SJSA1 (cell line): ENCODE measurements at regions not wholly inside any gene's neighbourhood (a gene's known extent, or its start where the extent isn't known, plus 50 kb on each side); places are given as distances from the start of the nearest gene placed in this dataset.

Source experiments
- DNase-seq, 2 experiments: peaks; one replicate each; pipeline ENCODE4 v3.0.0-alpha.2; 2015 to 2020; ENCODE audit warnings: low spot score in 2 of 2, low read depth in 1 of 2
- H3K27ac ChIP-seq: fragments of 250-450 bp; sonication (Bioruptor Pico); 2 replicates; pipeline ENCODE4 v1.5.1; 2020; ENCODE audit warnings: mild to moderate bottlenecking, moderate library complexity
- H3K27me3 ChIP-seq: fragments of 250-450 bp; sonication (Bioruptor Pico); replicated peaks from 2 replicates; pipeline ENCODE4 v1.5.1; 2020; ENCODE audit warnings: mild to moderate bottlenecking, moderate library complexity
- H3K36me3 ChIP-seq: fragments of 250-450 bp; sonication (Bioruptor Pico); 2 replicates; pipeline ENCODE4 v1.5.1; 2020; ENCODE audit warnings: mild to moderate bottlenecking
- H3K4me1 ChIP-seq: fragments of 250-450 bp; sonication (Bioruptor Pico); replicated peaks from 2 replicates; pipeline ENCODE4 v1.6.1; 2021; ENCODE audit warnings: mild to moderate bottlenecking
- H3K4me3 ChIP-seq: fragments of 250-450 bp; sonication (Bioruptor Pico); 2 replicates; pipeline ENCODE4 v1.5.1; 2020; ENCODE audit warnings: mild to moderate bottlenecking
- H3K9me3 ChIP-seq: fragments of 250-450 bp; sonication (Bioruptor Pico); replicated peaks from 2 replicates; pipeline ENCODE4 v1.5.1; 2020; ENCODE audit warnings: mild to moderate bottlenecking

DNA sequence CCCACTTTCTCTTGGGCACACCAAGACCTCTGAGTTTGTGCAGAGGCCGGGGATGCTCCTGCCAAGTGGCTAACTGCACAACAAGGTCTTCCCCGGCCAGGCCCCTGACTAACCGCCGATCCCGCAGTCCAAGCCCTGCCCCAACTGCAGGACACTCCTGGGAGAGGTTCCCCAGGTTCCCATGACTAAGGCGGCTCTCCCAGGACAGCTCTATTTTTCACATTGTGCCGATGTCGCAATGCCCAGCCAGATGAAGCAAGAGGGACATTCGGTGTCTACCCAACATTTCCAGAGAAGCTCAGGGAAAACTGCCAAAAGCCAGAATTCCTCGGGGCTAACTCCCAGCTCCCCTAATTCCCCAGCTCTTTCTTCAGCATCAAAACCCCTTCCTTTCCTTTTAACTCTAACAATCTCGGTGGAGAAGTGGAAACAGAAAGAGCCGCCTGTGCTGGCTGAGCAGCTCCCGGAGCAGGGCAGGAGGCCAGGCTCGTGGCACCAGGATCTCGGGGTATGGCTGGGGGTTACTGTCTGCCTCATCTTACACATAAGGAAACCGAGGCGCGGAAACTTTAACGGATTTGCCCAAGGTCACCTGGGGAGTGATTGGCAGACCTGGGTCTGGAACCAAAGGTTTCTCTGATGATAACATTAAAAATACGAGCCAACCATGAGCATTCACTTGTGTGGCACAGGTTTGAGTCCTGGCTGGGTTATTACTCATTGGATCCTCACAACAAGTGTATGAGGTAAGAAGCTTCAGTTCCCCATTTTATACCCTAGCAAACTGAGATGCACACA, 318.2 kb downstream of the BCL11B start:
- H3K9me3 ChIP-seq: no peaks in the 10 kb centered on the region
- DNase-seq: no peak
- no peaks in the 10 kb centered on the region for H3K27me3 ChIP-seq
- H3K4me1 ChIP-seq: peaks cover 11% of the 10 kb centered on the region
- H3K27ac ChIP-seq: no peak overlapping the region
- H3K36me3 ChIP-seq: no peaks in the 10 kb centered on the region
- H3K4me3 ChIP-seq: no peak overlapping the region

DNA sequence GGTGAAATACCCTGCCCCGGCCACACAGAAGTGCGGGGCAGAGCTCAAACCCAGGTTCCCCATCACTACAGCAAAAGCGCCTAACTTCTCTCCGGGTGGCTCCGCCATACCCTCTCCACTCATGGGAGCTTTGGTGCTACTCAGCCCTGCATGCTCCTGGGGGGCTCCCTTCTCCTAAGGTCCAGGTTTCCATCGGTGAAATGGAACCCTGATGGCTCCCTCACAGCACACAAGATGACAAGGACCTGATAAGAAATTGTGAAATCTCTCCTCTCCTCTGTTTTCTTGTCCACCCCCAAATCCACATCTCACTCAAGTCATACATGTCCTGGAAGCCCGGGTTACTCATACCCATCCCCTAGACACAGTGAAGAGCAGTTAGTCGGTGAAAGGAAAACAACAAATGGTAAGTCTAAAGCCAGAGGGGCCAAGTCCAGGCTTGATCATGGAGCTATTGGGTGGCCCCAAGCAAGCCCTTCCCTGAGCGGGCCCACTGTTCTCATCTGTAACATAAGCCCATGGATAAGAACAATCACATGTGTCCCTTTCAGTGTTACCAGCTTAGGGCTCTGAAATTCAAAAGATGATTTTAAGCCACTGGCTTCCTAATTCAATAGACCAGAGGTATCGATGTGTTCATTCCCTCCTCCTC, 317.5 kb downstream of the BCL11B start:
- Histone ChIP-seq H3K36me3 (no peaks in the 10 kb centered on the region), H3K4me1 (peaks cover 8% of the 10 kb centered on the region), H3K4me3 (no peak overlapping the region), H3K27me3 (no peaks in the 10 kb centered on the region), H3K9me3 (no peaks in the 10 kb centered on the region), H3K27ac (no peak overlapping the region)
- no peak for DNase-seq

DNA sequence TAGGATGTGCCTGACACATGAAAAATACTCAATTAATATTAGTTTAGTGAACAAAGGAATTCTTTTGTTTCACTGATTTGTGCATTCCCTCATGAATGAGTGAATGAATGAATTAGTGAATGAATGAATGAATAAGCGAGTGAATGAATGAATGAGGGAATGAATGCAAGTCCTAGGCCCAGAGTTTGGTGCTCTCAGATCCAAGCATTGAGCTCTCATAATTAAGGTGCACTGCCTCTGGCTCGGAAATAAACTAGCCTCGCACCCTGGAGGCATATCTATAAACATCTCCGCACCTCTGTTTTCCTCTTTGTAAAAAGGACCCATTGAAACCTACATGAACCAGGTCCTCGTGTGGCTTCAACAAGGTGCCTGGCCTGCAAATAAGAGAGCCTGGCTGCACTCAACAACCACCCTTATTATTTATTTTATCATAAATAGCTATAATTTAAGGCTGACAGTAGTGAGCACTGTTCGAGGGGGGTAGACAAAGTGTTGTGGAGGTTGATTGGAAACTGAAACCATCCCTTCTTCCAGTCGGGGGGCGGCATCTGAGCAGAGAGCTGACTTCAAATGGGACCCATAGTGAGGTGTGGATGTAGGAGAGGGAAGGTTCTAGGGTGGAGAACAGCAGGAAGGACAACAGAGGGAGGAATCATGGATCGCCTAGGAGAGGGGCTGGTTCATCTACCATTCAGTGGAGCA, 316.8 kb downstream of the BCL11B start:
- Histone ChIP-seq H3K36me3 (no peaks in the 10 kb centered on the region), H3K27ac (no peak overlapping the region), H3K4me3 (no peak overlapping the region), H3K27me3 (no peaks in the 10 kb centered on the region), H3K4me1 (peaks cover 7% of the 10 kb centered on the region), H3K9me3 (no peaks in the 10 kb centered on the region)
- no peak for DNase-seq

DNA sequence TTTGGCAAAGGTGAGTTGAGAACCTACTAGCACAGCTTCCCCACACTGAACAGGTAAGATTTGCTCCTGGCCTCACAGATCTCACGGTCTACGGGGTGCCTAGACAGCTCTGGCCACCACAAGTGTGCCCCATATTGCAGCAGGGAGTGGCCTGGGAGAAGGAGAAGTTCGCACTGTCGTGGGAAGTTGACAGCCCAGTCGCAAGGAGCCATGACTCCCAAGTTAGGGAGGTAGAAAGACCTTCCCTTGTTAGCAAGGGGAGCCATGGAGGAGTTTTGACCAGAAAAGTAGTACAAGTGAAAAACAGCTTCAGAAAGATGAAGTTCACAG, 316.3 kb downstream of the BCL11B start:
- no peak overlapping the region for H3K27ac ChIP-seq
- peaks cover 7% of the 10 kb centered on the region for H3K4me1 ChIP-seq
- H3K36me3 ChIP-seq: no peaks in the 10 kb centered on the region
- no peaks in the 10 kb centered on the region for H3K9me3 ChIP-seq
- DNase-seq: no peak
- H3K27me3 ChIP-seq: no peaks in the 10 kb centered on the region
- no peak overlapping the region for H3K4me3 ChIP-seq

DNA sequence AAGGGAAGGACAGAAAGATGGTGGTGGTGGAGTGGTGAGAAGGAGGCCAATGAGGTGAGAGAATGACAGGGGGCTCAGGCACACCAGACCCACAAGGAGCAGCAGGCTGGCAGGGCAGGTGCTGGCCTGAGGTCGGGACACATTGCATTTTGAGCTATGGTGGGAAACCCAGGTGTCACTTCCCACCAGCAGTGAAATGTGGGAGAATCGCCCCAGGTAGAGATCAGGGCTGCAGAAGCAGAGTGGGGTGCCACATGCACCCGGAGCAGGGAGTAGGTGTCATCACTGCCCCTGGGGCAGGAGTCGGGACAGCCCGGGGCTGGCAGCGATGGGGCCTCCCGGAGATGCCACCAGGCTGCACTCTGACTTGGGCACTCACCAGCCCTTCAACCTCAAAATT, 315.8 kb downstream of the BCL11B start:
- Histone ChIP-seq H3K27me3 (no peaks in the 10 kb centered on the region), H3K36me3 (no peaks in the 10 kb centered on the region), H3K9me3 (no peaks in the 10 kb centered on the region), H3K4me3 (no peak overlapping the region), H3K27ac (no peak overlapping the region), H3K4me1 (peaks cover 7% of the 10 kb centered on the region)
- DNase-seq: no peak

GRCh38 chr14:98956661-98957060, 315.3 kb downstream of the BCL11B start:
- DNase-seq: no peak
- Histone ChIP-seq H3K36me3 (no peaks in the 10 kb centered on the region), H3K4me3 (no peak overlapping the region), H3K27ac (no peak overlapping the region), H3K9me3 (no peaks in the 10 kb centered on the region), H3K4me1 (peaks cover 7% of the 10 kb centered on the region), H3K27me3 (no peaks in the 10 kb centered on the region)

- H3K27ac ChIP-seq: no peak overlapping the region
- H3K36me3 ChIP-seq: no peaks in the 10 kb centered on the region
- DNase-seq: no peak
- no peak overlapping the region for H3K4me3 ChIP-seq
- no peaks in the 10 kb centered on the region for H3K9me3 ChIP-seq
- peaks cover 7% of the 10 kb centered on the region for H3K4me1 ChIP-seq
- no peaks in the 10 kb centered on the region for H3K27me3 ChIP-seq
Observed at GRCh38 chr14:98957211-98958047, 314.6 kb downstream of the BCL11B start.

- Histone ChIP-seq H3K9me3 (no peaks in the 10 kb centered on the region), H3K27ac (no peak overlapping the region), H3K4me1 (peaks cover under 1% of the 10 kb centered on the region; the same call in 1 of the 2 replicates), H3K36me3 (no peaks in the 10 kb centered on the region), H3K27me3 (no peaks in the 10 kb centered on the region), H3K4me3 (no peak overlapping the region)
- DNase-seq: no peak
Observed at GRCh38 chr14:98958048-98958631, 313.9 kb downstream of the BCL11B start.

DNA sequence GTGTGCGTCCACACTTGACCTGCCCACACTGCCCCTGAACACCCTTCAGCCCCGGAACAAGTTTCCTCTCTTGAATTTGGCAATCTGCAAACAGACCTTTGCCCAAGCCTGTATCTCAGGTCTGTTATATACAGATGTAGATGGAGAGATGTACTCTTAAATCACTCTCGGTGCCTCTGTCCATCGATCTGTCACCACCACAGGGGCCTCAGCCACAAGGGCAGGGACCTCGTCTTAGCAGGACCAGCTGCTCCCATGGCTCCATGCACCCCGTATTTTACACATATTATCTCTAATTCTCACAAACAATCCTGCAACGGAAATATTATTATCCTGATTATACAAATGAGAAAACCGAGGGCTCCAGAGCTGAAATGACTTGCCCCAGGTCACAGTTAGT, 313.4 kb downstream of the BCL11B start:
- Histone ChIP-seq H3K4me1 (no peaks in the 10 kb centered on the region), H3K9me3 (no peaks in the 10 kb centered on the region), H3K27me3 (no peaks in the 10 kb centered on the region), H3K27ac (no peak overlapping the region), H3K4me3 (no peak overlapping the region), H3K36me3 (no peaks in the 10 kb centered on the region)
- no peak for DNase-seq

DNA sequence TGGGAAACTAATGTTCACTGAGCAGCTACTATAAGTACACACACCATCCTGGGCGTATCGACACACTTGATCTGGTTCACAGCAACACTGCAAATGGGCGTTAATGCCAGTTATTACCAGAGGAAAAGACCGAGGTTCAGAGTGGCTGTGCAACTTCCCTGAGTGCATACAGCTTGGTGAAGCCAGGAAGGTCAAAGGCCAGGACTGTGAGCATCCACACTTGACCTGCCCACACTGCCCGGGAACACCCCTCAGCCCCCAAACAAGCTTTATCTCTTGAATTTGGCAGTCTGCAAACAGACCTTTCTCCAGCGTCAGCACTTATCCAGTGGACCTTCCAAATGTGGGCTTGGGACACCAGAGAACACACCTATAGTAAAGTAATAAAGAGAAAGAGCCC, 312.6 kb downstream of the BCL11B start:
- H3K36me3 ChIP-seq: no peaks in the 10 kb centered on the region
- H3K4me1 ChIP-seq: no peaks in the 10 kb centered on the region
- no peak for DNase-seq
- no peaks in the 10 kb centered on the region for H3K27me3 ChIP-seq
- no peaks in the 10 kb centered on the region for H3K9me3 ChIP-seq
- no peak overlapping the region for H3K4me3 ChIP-seq
- no peak overlapping the region for H3K27ac ChIP-seq

- Histone ChIP-seq H3K27me3 (no peaks in the 10 kb centered on the region), H3K9me3 (no peaks in the 10 kb centered on the region)
- DNase-seq: no peak
Observed at GRCh38 chr14:98959958-98960616, 311.9 kb downstream of the BCL11B start.

DNA sequence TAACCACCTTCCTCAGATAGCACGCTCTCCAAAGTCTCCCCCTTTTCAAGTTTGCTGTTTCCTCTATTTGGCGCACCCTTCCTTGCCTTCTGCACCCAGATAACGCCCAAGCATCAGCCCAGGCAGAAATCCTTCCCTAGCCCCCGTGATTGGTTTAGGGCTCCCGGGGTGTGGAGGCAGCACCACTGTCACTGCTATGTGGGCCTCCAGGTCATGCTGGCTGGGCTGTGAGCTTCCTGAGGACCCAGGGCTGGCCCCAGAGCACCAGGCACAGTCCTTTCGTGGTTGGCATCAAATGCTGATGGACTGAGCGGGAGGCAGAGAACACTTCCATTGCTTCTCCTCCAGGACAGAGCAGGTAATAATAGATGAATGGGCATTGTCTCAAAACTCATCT, 311.4 kb downstream of the BCL11B start:
- no peaks in the 10 kb centered on the region for H3K9me3 ChIP-seq
- H3K4me3 ChIP-seq: no peak overlapping the region
- no peaks in the 10 kb centered on the region for H3K27me3 ChIP-seq
- H3K27ac ChIP-seq: no peak overlapping the region
- no peaks in the 10 kb centered on the region for H3K4me1 ChIP-seq
- H3K36me3 ChIP-seq: no peaks in the 10 kb centered on the region
- no peak for DNase-seq

More at GRCh38 chr14:98959958-98960616, 311.9 kb downstream of the BCL11B start:
- H3K36me3 ChIP-seq: no peaks in the 10 kb centered on the region
- no peak overlapping the region for H3K27ac ChIP-seq
- no peak overlapping the region for H3K4me3 ChIP-seq
- H3K4me1 ChIP-seq: no peaks in the 10 kb centered on the region

DNA sequence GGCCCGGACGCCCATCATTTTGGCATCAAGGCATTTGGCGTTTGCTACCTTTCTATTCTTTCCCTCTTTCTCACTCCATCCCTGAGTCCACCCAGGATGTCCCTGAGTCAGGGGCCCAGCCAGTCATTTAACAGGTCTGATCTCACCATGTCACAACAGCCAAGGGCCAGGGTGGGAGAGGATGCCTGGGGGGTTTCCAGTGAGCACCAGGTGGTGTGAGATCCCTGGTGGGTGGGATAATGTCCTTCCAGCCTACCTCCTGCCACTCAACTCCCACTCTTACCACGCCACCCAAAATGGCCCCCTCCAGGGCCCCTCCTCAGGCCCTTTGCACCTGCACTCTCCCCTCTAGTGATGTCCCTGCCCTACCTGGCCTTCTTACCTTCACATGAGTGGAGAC, 310.8 kb downstream of the BCL11B start:
- Histone ChIP-seq H3K36me3 (no peaks in the 10 kb centered on the region), H3K4me3 (no peak overlapping the region), H3K4me1 (no peaks in the 10 kb centered on the region), H3K27me3 (no peaks in the 10 kb centered on the region), H3K27ac (no peak overlapping the region), H3K9me3 (no peaks in the 10 kb centered on the region)
- DNase-seq: no peak
